ENCODE measurements at regions not wholly inside any gene's neighbourhood (a gene's known extent, or its start where the extent isn't known, plus 50 kb on each side); places are given as distances from the start of the nearest gene placed in this dataset.

GRCh38 chr4:140244328-140244727 is 90.3 kb upstream of the MAML3 start:
- no peak for TF ChIP-seq CTCF (IDR thresholded peaks at IDR 0.05; ENCODE audit: low read depth, low read length, poor library complexity, severe bottlenecking)
- no peak for TF ChIP-seq EZH2phosphoT487 (IDR thresholded peaks at IDR 0.05; ENCODE audit: borderline replicate concordance, low read length)

All from DOHH2 (cell line).